Activated CD4-positive, alpha-beta T cell treated with anti-CD3 and anti-CD28 coated beads for 36 hours (primary cell): ENCODE measurements at regions not wholly inside any gene's neighbourhood (a gene's known extent, or its start where the extent isn't known, plus 50 kb on each side); places are given as distances from the start of the nearest gene placed in this dataset.

Source experiments
- ATAC-seq: fragments of 200-7000 bp; cut with Tn5 transposase; one replicate; pipeline ENCODE4 v1.10.0; 2021; ENCODE audit warnings: mild to moderate bottlenecking, moderate library complexity
- CTCF ChIA-PET: fragments of 350-600 bp; sonication (Branson Sonifier 250); formaldehyde crosslinking; loops from one replicate; lab custom pipeline; 2021; ENCODE audit warnings: antibody characterized with exemption; lab: Charles Lee
- POLR2A ChIA-PET: fragments of 350-600 bp; sonication (Branson Sonifier 250); formaldehyde crosslinking; loops from one replicate; lab custom pipeline; 2021; ENCODE audit warnings: antibody characterized with exemption, inconsistent platforms; lab: Charles Lee
- DNase-seq: peaks from one replicate; pipeline ENCODE4 v3.0.0-alpha.2; 2020
- H3K27ac Mint-ChIP-seq: one replicate; pipeline ENCODE4 v1.8.0; 2021; ENCODE audit warnings: mixed read lengths
- H3K27me3 Mint-ChIP-seq: one replicate; pipeline ENCODE4 v1.8.0; 2021; ENCODE audit warnings: mixed read lengths
- H3K36me3 Mint-ChIP-seq: one replicate; pipeline ENCODE4 v1.8.0; 2021; ENCODE audit warnings: low read depth, mixed read lengths
- H3K4me1 Mint-ChIP-seq: one replicate; pipeline ENCODE4 v1.8.0; 2021; ENCODE audit warnings: mixed read lengths
- H3K4me3 Mint-ChIP-seq: one replicate; pipeline ENCODE4 v1.8.0; 2021; ENCODE audit warnings: mild to moderate bottlenecking, moderate library complexity, mixed read lengths
- H3K9me3 Mint-ChIP-seq: one replicate; pipeline ENCODE4 v1.8.0; 2021; ENCODE audit warnings: low read depth, mixed read lengths
- intact Hi-C, 2 experiments: fragments of 100-400 bp; cut with DNase I in 1 of 2; cut with micrococcal nuclease in 1 of 2; formaldehyde crosslinking; loops; one replicate each; pipeline versions ENCODE4 v1.14.2 to v1.15.1; 2022 to 2024; cut with DNase I, micrococcal nuclease

DNA sequence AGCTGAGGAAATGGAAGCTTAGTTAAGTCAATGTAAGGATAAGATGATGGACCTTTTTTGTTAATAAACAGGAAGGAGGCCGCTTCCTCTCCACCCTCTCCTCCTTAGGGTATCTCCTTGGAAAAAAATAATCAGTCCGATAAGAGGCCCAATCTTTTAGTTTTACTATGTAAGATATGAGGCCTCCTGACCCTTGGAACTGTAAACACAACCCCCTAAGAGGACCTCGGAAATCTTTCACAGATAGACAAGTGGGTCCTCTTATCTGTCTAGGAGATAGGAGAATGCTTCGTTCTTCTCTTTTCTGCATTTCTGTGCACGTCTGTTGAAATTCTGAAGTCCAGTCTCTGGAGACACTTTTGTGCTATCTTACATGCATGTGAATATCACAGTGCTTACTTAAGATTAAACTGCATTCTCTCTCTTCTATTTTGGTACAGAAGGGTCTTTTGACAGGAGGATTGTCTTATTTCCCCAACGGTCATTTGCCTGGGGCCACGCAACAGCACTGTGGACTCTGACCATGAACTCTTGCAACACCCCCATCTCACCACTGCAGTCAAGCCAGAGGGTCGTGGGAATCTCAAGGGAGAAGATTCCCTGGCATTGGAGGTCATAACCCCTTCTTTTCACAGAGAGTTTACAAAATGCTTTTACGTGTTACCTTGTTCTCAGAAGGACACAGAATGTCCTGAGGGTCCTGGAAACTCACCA lies 313.0 kb upstream of the RTL1 start:
- ChIA-PET CTCF (no interaction called here), POLR2A (no interaction called here)
- Mint-ChIP-seq H3K4me1 (no peaks in the 10 kb centered on the region), H3K27me3 (peaks cover 2% of the 10 kb centered on the region), H3K4me3 (no peak overlapping the region), H3K36me3 (no peaks in the 10 kb centered on the region), H3K27ac (no peak overlapping the region), H3K9me3 (peaks cover 15% of the 10 kb centered on the region)
- no peak for DNase-seq
- ATAC-seq: no peak
- intact Hi-C loops: no loop called here

DNA sequence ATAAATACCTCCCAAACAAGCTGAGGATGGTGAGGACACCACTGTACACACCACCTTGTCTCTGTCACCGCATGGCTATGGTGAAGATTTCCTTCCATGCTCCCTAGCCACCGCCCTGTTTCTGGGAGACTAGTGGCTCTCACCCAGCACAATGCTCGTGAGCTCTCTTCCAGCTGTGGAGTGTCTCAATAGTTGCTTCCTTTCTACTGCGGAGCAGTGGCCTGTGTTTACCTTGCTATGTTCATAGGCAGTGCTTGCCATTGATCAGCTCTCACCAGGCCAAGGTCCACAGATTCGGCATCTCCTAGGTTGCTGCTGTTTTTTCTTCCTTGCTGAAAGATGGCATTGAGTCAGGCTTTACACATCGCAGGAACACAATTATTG lies 313.6 kb upstream of the RTL1 start:
- intact Hi-C loops: no loop called here
- Mint-ChIP-seq H3K4me3 (no peak overlapping the region), H3K27ac (no peak overlapping the region), H3K9me3 (peaks cover 12% of the 10 kb centered on the region), H3K4me1 (no peaks in the 10 kb centered on the region), H3K36me3 (no peaks in the 10 kb centered on the region), H3K27me3 (peaks cover 2% of the 10 kb centered on the region)
- DNase-seq (no peak), ATAC-seq (no peak)
- CTCF ChIA-PET: no interaction called here
- POLR2A ChIA-PET: no interaction called here

DNA sequence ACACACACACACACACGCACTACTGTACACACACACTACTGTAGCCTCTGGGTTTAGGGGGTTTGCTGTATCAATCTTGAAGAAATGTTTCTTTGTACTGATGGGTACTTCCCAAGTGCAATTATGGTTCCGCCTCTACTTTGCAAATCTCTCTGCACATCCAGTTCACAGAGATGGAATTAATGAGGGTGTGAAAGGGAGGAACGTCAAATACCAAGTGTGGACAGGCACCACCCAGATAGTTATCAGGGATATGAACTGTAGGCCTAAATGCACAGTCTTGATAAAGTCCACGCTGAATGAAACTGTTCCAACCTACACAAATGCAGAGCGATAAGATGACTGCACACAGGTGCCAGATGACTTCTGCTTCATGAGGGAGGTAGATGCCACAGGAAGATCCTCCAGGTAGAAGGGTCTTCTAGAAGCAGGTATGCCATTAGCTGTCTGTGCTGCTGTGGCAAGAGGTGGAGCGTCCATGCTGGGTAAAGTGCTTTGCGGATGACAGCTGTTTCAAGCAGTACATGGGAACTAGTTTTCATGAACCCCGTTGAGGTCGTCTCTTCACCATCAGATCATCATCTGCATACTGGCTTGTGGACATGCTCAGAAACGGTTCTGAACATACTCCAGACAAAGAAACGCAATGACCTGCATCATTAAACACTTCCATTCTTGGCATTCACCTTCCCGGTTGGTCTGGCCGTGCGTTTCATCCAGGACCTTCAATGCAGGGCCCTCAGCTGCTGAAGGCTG lies 314.3 kb upstream of the RTL1 start:
- H3K36me3 Mint-ChIP-seq: no peaks in the 10 kb centered on the region
- ATAC-seq (no peak), DNase-seq (no peak)
- ChIA-PET POLR2A (no interaction called here), CTCF (interaction anchor here (0.7 kb wide), 1 partner anchor 13 kb away, joined by 3 read pairs; no protein-coding TSS in a partner anchor)
- intact Hi-C loops: no loop called here
- no peak overlapping the region for H3K27ac Mint-ChIP-seq
- peaks cover 2% of the 10 kb centered on the region for H3K27me3 Mint-ChIP-seq
- no peaks in the 10 kb centered on the region for H3K4me1 Mint-ChIP-seq
- H3K4me3 Mint-ChIP-seq: no peak overlapping the region
- peaks cover 10% of the 10 kb centered on the region for H3K9me3 Mint-ChIP-seq

DNA sequence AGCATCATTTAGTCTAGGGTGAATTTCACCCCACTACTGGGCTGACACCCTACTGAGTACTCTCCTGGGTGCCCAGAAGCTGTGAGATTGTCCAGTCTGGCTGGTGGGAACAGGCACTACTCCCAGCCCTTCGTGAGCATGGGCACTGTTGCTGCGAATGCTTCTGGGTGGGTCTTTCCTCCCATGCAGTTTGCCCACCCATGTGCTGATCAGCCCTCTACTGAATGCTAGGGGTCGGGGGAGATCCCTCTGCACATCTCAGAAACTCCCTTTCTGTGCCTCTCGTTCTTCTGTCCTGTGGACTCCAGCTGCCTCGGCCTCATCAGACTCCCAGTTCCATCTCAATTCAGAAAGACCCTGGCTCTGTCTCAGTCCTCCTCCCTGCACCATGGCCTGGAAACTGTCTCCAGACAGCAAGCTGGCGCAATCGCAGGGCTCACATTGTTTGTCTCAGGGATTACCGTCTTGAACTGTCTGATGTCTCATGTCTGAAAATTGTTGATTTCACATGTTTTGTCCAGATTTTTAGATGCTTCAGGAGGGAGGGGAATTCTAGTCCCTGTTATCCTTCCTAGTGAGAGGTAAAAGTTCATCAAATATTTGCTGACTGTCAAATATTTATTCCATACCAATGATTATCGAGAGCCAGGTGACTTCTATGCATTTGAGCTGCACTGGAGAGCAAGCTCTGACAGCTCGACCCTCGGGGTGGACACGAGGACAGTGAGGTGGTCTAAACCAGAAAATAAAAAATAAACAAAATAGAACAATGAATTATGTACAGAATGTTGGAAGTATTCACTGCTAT lies 316.6 kb upstream of the RTL1 start:
- Mint-ChIP-seq H3K36me3 (no peaks in the 10 kb centered on the region), H3K4me1 (no peaks in the 10 kb centered on the region), H3K27ac (no peak overlapping the region), H3K9me3 (peaks cover 2% of the 10 kb centered on the region), H3K4me3 (no peak overlapping the region), H3K27me3 (peaks cover under 1% of the 10 kb centered on the region)
- DNase-seq (no peak), ATAC-seq (no peak)
- ChIA-PET POLR2A (interaction anchor here (0.7 kb wide), 1 partner anchor 277 kb away, joined by 4 read pairs; no protein-coding TSS in a partner anchor), CTCF (interaction anchor here (0.5 kb wide), 1 partner anchor 24 kb away, joined by 4 read pairs; no protein-coding TSS in a partner anchor)
- intact Hi-C loops: no loop called here

DNA sequence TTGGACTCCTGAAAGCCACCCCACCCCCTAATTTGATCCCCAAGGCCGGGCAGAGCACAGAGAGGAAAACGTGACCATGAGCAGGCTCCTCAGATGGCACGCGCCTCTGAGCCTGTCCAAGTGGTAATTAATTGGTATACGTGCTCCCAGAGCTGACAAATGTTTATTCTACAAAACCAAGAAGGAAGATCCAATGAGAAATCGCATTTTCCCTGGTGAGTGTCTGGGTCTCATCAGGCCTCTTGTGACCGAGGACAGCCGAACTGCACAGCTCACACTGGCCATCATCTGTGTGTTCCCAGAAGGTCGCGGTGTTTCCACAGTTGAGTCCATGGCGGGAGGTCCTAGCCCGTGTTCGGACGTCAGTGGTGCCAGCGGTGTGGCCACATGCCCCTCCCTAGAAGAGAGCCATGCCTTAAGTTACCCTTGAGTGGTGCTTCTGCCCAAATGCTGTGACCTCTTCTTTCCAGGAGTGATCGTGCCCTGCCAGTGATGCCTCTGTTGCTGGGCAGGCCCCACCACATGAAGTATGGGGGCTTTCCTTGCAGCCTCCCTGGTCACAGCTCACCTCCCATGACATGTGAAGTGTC lies 317.5 kb upstream of the RTL1 start:
- no peaks in the 10 kb centered on the region for H3K27me3 Mint-ChIP-seq
- DNase-seq (no peak), ATAC-seq (no peak)
- H3K4me3 Mint-ChIP-seq: no peak overlapping the region
- intact Hi-C loops: no loop called here
- no peaks in the 10 kb centered on the region for H3K4me1 Mint-ChIP-seq
- H3K27ac Mint-ChIP-seq: no peak overlapping the region
- no peaks in the 10 kb centered on the region for H3K36me3 Mint-ChIP-seq
- no peaks in the 10 kb centered on the region for H3K9me3 Mint-ChIP-seq
- CTCF ChIA-PET: no interaction called here
- POLR2A ChIA-PET: no interaction called here

DNA sequence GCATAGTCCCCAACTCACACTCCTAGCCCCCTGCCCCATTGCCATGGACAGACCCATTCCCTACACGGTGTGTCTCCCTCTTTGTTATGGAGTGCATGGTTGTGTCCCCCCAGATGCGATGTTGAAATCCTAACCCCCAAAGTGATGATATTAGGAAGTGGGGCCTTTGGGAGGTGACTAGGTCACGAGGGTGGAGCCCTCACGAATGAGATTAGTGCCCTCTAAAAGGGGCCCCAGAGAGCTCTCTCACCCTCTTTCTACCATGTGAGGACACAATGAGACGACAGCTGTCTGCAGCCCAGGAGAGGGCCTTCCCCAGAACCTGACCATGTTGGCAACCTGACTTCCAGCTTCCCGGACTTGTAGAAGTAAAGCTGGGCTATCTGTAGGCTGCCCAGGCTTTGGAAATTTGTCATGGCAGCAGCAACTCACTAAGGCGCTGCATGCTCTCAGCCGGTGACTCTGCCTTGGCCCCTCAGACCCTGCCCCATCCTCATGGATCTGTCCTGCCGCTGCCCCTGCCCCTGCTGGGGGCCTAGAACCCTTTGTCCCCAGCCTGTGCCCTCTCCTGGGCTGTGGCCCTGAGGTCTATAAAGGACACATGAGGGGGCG lies 318.1 kb upstream of the RTL1 start:
- Mint-ChIP-seq H3K4me1 (no peaks in the 10 kb centered on the region), H3K27ac (no peak overlapping the region), H3K36me3 (no peaks in the 10 kb centered on the region), H3K9me3 (no peaks in the 10 kb centered on the region), H3K27me3 (no peaks in the 10 kb centered on the region), H3K4me3 (no peak overlapping the region)
- no peak for DNase-seq
- CTCF ChIA-PET: no interaction called here
- intact Hi-C loops: no loop called here
- no peak for ATAC-seq
- POLR2A ChIA-PET: no interaction called here

DNA sequence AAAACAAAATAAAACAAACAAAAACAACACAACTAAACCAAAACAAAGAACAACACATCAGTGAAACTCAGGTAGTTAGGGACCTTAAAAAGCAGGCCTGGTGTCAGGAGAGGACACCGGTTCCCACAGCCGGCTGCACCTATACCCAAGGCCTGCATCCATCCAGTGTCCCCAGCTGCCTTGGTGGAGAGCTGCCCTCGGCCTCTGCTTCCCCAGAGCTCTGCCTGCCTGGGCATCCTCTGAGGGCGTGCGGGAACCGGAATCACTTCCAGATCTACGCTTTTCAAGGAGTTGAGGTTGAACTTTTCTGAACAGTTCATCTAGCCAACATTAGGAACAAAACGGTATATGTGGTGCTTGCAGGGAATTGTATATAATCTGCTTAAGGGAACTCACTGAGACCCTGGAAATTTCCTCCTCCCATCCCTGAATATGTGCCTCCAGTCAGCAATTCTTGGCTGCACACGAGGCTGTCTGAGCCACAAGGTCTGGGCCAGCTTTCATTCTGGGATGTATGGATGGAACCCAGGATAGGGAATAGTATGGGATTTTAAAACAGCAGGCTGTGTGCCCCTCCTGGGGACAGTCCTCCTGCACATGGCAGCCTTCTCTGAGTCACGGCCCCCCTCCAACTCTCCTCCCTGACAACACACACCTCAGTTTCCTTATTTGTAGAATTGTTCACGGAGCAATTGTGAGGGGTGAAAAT lies 319.0 kb upstream of the RTL1 start:
- DNase-seq (no peak), ATAC-seq (no peak)
- Mint-ChIP-seq H3K36me3 (no peaks in the 10 kb centered on the region), H3K9me3 (no peaks in the 10 kb centered on the region), H3K27ac (no peak overlapping the region), H3K4me3 (no peak overlapping the region), H3K4me1 (no peaks in the 10 kb centered on the region), H3K27me3 (no peaks in the 10 kb centered on the region)
- intact Hi-C loops: no loop called here
- ChIA-PET CTCF (no interaction called here), POLR2A (no interaction called here)

DNA sequence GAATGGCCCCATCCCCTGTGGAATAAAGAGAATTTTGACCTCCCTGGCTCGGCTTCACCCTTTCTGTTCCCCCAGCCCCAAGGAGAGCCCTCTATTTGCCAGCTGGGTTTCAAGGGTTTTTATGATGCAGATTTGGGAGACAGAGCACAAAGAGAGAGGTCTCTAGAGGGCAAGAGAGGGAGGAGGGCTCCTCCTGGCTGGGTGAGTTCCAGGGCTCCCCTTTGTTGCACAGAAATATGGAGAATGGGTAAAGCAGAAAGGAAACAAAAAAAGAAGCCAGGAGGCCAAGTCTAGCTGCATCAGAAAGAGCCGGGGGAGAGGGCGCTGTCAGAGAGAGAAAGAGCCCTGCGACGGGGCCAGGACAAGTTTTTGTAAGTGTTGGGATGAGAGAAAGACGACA lies 319.6 kb upstream of the RTL1 start:
- Mint-ChIP-seq H3K27me3 (no peaks in the 10 kb centered on the region), H3K27ac (no peak overlapping the region), H3K36me3 (no peaks in the 10 kb centered on the region), H3K4me3 (no peak overlapping the region), H3K9me3 (no peaks in the 10 kb centered on the region), H3K4me1 (no peaks in the 10 kb centered on the region)
- intact Hi-C loops: no loop called here
- no peak for ATAC-seq
- ChIA-PET CTCF (interaction anchor here (1.1 kb wide), 1 partner anchor 12 kb away, joined by 6 read pairs; no protein-coding TSS in a partner anchor), POLR2A (no interaction called here)
- DNase-seq: no peak

DNA sequence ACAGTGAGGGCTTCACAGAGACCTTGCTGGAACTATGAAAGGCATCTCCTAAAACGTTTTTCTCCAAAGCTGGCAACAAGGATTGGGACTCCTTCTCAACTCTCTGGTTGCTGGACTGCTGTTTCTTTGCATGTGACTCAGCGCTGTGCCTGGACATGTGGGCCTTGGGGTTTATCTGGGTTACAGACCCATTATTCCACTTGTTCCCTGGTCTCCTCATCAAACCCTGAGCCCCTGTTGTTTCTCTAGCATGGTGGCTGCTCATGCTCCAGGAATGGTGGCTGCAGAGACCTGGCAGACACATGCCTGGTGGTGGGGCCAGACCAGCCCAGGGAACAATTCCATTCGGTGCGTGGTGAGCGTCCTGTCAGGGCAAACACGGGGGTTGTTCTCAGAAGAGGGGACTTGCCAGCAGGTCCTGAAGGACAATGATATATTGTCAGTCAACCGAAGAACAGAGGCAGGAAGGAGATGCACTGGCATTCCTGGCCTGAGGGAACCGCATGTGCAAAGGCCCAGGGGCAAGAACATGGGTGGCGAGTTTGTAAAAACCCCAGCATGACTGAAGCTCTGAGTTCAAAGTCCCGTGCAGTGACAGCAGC lies 320.1 kb upstream of the RTL1 start:
- ATAC-seq (no peak), DNase-seq (no peak)
- H3K4me1 Mint-ChIP-seq: no peaks in the 10 kb centered on the region
- H3K27ac Mint-ChIP-seq: no peak overlapping the region
- no peaks in the 10 kb centered on the region for H3K27me3 Mint-ChIP-seq
- H3K9me3 Mint-ChIP-seq: no peaks in the 10 kb centered on the region
- CTCF ChIA-PET: interaction anchor here (1.1 kb wide), 1 partner anchor 11 kb away, joined by 6 read pairs; no protein-coding TSS in a partner anchor
- H3K36me3 Mint-ChIP-seq: no peaks in the 10 kb centered on the region
- H3K4me3 Mint-ChIP-seq: no peak overlapping the region
- intact Hi-C loops: no loop called here
- POLR2A ChIA-PET: interaction anchor here (0.7 kb wide), 1 partner anchor 8 kb away, joined by 3 read pairs; no protein-coding TSS in a partner anchor

DNA sequence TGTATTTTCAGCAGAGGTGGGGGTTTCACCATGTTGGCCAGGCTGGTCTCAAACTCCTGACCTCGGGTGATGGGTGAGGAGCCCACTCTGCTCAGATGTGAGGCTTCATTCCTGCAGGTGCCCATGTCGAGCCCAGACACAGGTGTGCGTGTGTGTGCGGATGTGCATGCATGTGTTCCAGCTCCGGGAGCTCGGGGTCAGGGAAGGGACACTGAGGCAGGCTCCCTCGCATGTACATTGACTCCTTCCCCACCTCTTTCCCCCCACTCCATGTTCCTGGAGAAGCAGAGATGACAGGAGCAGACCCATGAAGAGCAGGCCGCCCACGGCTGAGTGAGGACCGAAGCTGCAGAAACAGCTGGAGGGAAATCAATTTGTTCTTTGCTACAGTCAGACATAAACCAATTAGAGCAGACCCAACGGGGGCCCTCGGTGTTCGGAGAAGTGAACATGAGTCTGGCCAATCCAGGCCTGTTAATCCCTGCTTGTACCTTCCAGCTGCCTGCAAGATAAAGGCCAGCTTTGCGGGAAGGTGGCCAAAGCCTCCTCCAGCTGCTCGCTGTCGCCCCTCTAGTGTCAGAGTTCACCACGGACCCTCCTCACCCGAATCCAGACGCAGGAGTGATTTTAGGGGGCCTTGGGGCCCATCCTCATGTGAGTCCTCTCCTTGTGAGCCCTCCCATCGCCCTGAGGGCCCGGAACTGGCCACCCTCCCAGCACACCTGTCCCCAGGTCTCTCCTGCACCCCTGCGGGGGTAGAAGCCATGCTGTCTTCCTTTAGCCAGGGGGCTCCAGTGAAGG lies 321.0 kb upstream of the RTL1 start:
- H3K9me3 Mint-ChIP-seq: no peaks in the 10 kb centered on the region

More for the DNA sequence above, 321.0 kb upstream of the RTL1 start:
- H3K27ac Mint-ChIP-seq: no peak overlapping the region
- no peak overlapping the region for H3K4me3 Mint-ChIP-seq
- no peak for DNase-seq
- ATAC-seq: no peak
- POLR2A ChIA-PET: no interaction called here
- intact Hi-C loops: no loop called here
- CTCF ChIA-PET: interaction anchor here (1.1 kb wide), 1 partner anchor 10 kb away, joined by 6 read pairs; no protein-coding TSS in a partner anchor
- no peaks in the 10 kb centered on the region for H3K36me3 Mint-ChIP-seq
- no peaks in the 10 kb centered on the region for H3K4me1 Mint-ChIP-seq
- no peaks in the 10 kb centered on the region for H3K27me3 Mint-ChIP-seq
